Uterus (tissue), 2 donors: ENCODE measurements at regions not wholly inside any gene's neighbourhood (a gene's known extent, or its start where the extent isn't known, plus 50 kb on each side); places are given as distances from the start of the nearest gene placed in this dataset.

Experiments used
- CTCF ChIP-seq, 4 experiments: fragments of 200-600 bp in 2 of 4; fragments of 450-650 bp in 2 of 4; sonication (generic) in 2 of 4; IDR thresholded peaks; one replicate each; pipeline ENCODE4 v1.5.1; 2016 to 2019; ENCODE audit warnings: antibody characterized with exemption in 4 of 4, mild to moderate bottlenecking in 2 of 4, moderate library complexity in 1 of 4
- POLR2A ChIP-seq, 2 donors: fragments of 450-650 bp; IDR thresholded peaks; one replicate each; pipeline ENCODE4 v1.6.1; 2016; ENCODE audit warnings: antibody characterized with exemption in 2 of 2, mild to moderate bottlenecking in 1 of 2, moderate library complexity in 1 of 2

GRCh38 chr1:36652011-36652410, 169.3 kb upstream of the CSF3R start:
- TF ChIP-seq POLR2A (IDR thresholded peaks at IDR 0.05) (no peak), CTCF (IDR thresholded peaks at IDR 0.05) (no peak)
